Body of pancreas (tissue), 4 donors: ENCODE measurements at regions not wholly inside any gene's neighbourhood (a gene's known extent, or its start where the extent isn't known, plus 50 kb on each side); places are given as distances from the start of the nearest gene placed in this dataset.

Source experiments
- ATAC-seq: fragments of 150-250 bp; one replicate; pipeline ENCODE4 v1.9.1; 2016
- DNase-seq, 4 donors: peaks; one replicate each; pipeline ENCODE4 v3.0.0-alpha.2; 2019
- H3K27ac ChIP-seq, 4 donors: fragments of 200-600 bp; sonication (generic); 1 replicate in 3 of 4; 2 replicates in 1 of 4; pipeline versions ENCODE4 v1.5.1 to v1.6.1; 2016 to 2019; ENCODE audit warnings: mild to moderate bottlenecking in 1 of 4, mixed read lengths in 1 of 4, moderate library complexity in 1 of 4
- H3K27me3 ChIP-seq, 2 donors: fragments of 200-600 bp; sonication (generic); one replicate each; pipeline ENCODE4 v1.6.0; 2016; ENCODE audit warnings: mild to moderate bottlenecking in 1 of 2
- H3K36me3 ChIP-seq, 2 donors: fragments of 200-600 bp; sonication (generic); replicated peaks in 1 of 2; 2 replicates each; pipeline ENCODE4 v1.5.1; 2016; ENCODE audit warnings: low read depth in 2 of 2; ENCODE audit not compliant: insufficient read depth in 1 of 2
- H3K4me1 ChIP-seq: fragments of 200-600 bp; sonication (generic); one replicate; pipeline ENCODE4 v1.6.0; 2016
- H3K4me3 ChIP-seq, 2 donors: fragments of 200-600 bp; sonication (generic); 1 replicate in 1 of 2; 2 replicates in 1 of 2; pipeline ENCODE4 v1.5.1; 2016 to 2019
- H3K9me3 ChIP-seq, 3 donors: fragments of 200-600 bp; sonication (generic); 1 replicate in 2 of 3; 2 replicates in 1 of 3; pipeline ENCODE4 v1.5.1; 2016
- POLR2A ChIP-seq, 3 donors: fragments of 450-650 bp; IDR thresholded peaks; one replicate each; pipeline ENCODE4 v1.6.1; 2016; ENCODE audit warnings: antibody characterized with exemption in 3 of 3, mild to moderate bottlenecking in 2 of 3
- WGBS, 2 donors: methylation state at CpG; one replicate each; pipeline ENCODE4 v1.1.5; 2017; 5-methylcytosine and 5-hydroxymethylcytosine counted together
- intact Hi-C: fragments of 100-400 bp; cut with DNase I; formaldehyde crosslinking; loops from one replicate; pipeline ENCODE4 v1.15.1; 2023
- TF ChIP-seq, protein P1 (sequence below), 7 experiments: fragments of 450-650 bp in 4 of 7; fragments of 200-600 bp in 3 of 7; sonication (generic) in 3 of 7; IDR thresholded peaks; one replicate each; pipeline ENCODE4 v1.5.1; 2016 to 2019; ENCODE audit warnings: antibody characterized with exemption in 7 of 7

DNA sequence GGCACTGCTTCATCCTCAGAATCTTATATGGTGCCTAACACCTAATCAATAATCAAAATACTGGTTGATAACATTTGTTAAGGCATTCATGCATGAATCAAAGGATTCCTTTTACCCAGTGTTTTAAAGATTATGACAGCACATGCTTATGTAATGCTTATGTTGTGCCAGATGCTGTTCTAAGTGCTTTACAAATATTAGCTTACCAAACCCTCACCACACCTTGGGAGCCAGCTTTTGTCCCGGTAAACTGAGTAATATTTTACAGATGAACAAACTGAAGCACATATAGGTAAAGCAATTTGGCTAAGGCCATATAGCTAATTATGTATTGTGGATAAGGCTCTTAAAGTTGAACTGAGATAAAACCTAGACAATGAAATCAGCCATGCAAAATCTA is 209.2 kb downstream of the ALX1 start:
- TF ChIP-seq, protein P1, sequence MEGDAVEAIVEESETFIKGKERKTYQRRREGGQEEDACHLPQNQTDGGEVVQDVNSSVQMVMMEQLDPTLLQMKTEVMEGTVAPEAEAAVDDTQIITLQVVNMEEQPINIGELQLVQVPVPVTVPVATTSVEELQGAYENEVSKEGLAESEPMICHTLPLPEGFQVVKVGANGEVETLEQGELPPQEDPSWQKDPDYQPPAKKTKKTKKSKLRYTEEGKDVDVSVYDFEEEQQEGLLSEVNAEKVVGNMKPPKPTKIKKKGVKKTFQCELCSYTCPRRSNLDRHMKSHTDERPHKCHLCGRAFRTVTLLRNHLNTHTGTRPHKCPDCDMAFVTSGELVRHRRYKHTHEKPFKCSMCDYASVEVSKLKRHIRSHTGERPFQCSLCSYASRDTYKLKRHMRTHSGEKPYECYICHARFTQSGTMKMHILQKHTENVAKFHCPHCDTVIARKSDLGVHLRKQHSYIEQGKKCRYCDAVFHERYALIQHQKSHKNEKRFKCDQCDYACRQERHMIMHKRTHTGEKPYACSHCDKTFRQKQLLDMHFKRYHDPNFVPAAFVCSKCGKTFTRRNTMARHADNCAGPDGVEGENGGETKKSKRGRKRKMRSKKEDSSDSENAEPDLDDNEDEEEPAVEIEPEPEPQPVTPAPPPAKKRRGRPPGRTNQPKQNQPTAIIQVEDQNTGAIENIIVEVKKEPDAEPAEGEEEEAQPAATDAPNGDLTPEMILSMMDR (IDR thresholded peaks at IDR 0.05) = no peak
- TF ChIP-seq POLR2A (IDR thresholded peaks at IDR 0.05) = no peak
- Histone ChIP-seq H3K36me3 (no peaks in the 10 kb centered on the region), H3K9me3 (no peaks in the 10 kb centered on the region), H3K27me3 (no peaks in the 10 kb centered on the region), H3K27ac (no peak overlapping the region), H3K4me3 (no peak overlapping the region), H3K4me1 (no peaks in the 10 kb centered on the region)
- intact Hi-C loops = no loop called here
- DNase-seq (no peak), ATAC-seq (no peak)
- WGBS, 2 donors = 14 to 22% methylated on average over 1 of the region's 1 CpG

DNA sequence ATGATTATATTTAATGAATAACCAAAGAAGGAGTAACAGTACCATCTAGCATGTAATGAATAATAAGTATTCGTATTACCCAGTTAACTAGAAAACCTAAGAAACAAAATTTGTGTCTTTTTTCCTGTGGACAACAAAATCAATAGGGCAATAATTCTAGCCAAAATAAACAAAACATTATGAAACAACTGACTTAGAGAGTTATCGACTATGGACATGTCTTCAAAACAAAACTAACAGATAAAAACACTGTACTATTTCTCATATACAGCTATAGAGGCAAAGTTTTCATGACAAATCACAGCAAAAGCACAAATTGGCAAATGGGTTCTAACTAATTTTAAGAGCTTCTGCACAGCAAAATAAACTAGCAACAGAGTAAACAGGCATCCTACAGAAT is 224.1 kb downstream of the ALX1 start:
- WGBS, 2 donors = 13 to 17% methylated on average over 2 of the region's 2 CpGs
- intact Hi-C loops = no loop called here
- no peak overlapping the region for H3K4me3 ChIP-seq
- no peaks in the 10 kb centered on the region for H3K36me3 ChIP-seq
- ATAC-seq (no peak), DNase-seq (no peak)
- H3K9me3 ChIP-seq = no peaks in the 10 kb centered on the region
- H3K27me3 ChIP-seq = no peaks in the 10 kb centered on the region
- H3K4me1 ChIP-seq = peaks cover 3% of the 10 kb centered on the region
- TF ChIP-seq POLR2A (IDR thresholded peaks at IDR 0.05) = no peak
- TF ChIP-seq, protein P1 (IDR thresholded peaks at IDR 0.05) = no peak
- H3K27ac ChIP-seq = no peak overlapping the region

DNA sequence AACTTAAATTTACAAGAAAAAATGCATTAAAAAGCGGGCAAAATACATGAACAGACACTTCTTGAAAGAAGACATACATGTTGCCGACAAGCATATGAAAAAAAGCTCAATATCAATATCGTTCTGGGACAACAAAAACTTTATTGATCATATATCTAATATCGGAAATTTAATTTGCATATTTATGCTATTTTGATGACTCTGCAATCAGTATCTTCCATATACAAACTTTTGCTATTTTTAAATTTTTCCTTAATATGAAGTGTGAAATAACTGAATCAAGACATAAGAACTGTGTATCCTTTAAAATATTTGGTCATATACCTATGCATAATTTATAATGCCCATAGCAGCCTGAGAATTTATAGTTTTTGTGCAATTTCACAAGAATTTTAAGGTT is 224.6 kb downstream of the ALX1 start:
- intact Hi-C loops = no loop called here
- no peak overlapping the region for H3K27ac ChIP-seq
- no peak for DNase-seq
- H3K27me3 ChIP-seq = no peaks in the 10 kb centered on the region
- H3K4me3 ChIP-seq = no peak overlapping the region
- WGBS, 2 donors = 69 to 75% methylated on average over 4 of the region's 4 CpGs
- peaks cover 3% of the 10 kb centered on the region for H3K4me1 ChIP-seq
- no peaks in the 10 kb centered on the region for H3K9me3 ChIP-seq
- TF ChIP-seq, protein P1 (IDR thresholded peaks at IDR 0.05) = no peak
- TF ChIP-seq POLR2A (IDR thresholded peaks at IDR 0.05) = no peak
- no peaks in the 10 kb centered on the region for H3K36me3 ChIP-seq
- no peak for ATAC-seq

DNA sequence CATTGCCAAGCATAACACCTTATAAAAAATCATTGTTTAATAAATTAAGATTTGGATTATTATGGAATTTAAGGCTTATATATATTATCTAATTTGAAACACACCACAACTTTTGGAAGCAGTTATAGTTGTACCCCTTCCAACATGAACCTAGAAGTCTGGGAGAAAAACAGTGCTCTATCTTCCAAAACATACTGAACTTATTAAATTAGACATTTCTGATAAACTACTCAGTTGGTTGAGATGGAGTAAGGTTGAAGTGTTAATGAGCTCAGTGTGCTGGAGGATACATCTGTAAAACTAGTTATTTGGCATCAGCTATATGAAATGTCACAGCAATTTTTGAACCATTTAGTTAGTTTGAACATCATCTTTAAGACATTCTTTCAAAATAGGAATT is 227.4 kb downstream of the ALX1 start:
- Histone ChIP-seq H3K4me3 (no peak overlapping the region), H3K27ac (no peak overlapping the region), H3K9me3 (no peaks in the 10 kb centered on the region), H3K36me3 (no peaks in the 10 kb centered on the region), H3K27me3 (no peaks in the 10 kb centered on the region), H3K4me1 (peaks cover 3% of the 10 kb centered on the region)
- TF ChIP-seq POLR2A (IDR thresholded peaks at IDR 0.05) = no peak
- TF ChIP-seq, protein P1 (IDR thresholded peaks at IDR 0.05) = no peak
- no peak for ATAC-seq
- intact Hi-C loops = no loop called here
- no peak for DNase-seq

DNA sequence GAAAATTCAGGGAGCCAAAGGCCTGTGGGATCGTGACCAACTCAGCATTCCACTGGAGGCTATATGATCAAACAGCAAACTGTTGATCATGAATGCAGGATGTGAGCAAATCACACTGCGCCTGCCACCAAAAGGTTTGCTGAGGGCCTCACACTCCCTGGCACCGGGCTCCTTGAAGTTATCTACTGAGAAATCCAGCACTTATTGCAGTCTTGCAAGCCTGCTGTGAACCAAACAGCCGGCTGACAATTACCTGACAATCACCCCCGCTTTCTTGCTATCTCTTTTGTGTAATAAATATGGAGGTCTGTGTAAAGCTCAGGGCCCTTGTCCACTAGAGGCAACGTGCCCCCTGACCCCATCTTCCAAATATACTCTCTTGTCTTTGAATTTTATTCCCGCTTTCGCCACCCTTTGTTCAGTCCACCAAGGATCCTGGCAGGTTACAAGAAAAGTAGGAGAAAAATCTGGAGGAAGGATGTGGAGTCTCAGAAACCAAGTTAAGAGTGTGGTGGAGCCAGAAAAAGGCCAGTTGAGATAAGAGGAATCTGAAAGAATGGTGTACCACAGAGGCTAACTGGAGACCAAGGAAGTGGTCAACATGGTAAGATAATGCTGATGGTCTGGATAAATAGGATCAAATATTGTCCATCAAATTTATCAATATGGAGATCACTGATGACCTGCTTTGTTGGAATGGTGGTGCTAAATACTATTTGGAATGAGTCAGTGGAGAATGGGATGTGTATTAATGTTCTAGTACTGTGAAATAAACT is 229.2 kb downstream of the ALX1 start:
- ATAC-seq = no peak
- intact Hi-C loops = no loop called here
- WGBS, 2 donors = 67 to 80% methylated on average over 8 of the region's 8 CpGs

More for the DNA sequence above, 229.2 kb downstream of the ALX1 start:
- Histone ChIP-seq H3K4me3 (no peak overlapping the region), H3K4me1 (peaks cover 1% of the 10 kb centered on the region), H3K27ac (no peak overlapping the region), H3K36me3 (no peaks in the 10 kb centered on the region), H3K27me3 (no peaks in the 10 kb centered on the region), H3K9me3 (no peaks in the 10 kb centered on the region)
- no peak for DNase-seq
- TF ChIP-seq POLR2A (IDR thresholded peaks at IDR 0.05) = no peak
- TF ChIP-seq, protein P1 (IDR thresholded peaks at IDR 0.05) = no peak
